Endothelial cell of umbilical vein (primary cell): ENCODE measurements at regions not wholly inside any gene's neighbourhood (a gene's known extent, or its start where the extent isn't known, plus 50 kb on each side); places are given as distances from the start of the nearest gene placed in this dataset.

Source experiments
- BruUV-seq: library from RNA; stranded (reverse); fragments of 400-500 nt; replicated peaks from 2 replicates; lab custom pipeline; 2021; lab: Mats Ljungman, UMichigan
- CTCF ChIA-PET: fragments of 300-600, 350-600 bp; sonication (Branson Sonifier 250); formaldehyde crosslinking; loops from one replicate; lab custom pipeline; 2021; ENCODE audit warnings: antibody characterized with exemption, inconsistent platforms; lab: Charles Lee
- POLR2A ChIA-PET: fragments of 300-600, 350-600 bp; sonication (Branson Sonifier 250); formaldehyde crosslinking; loops from one replicate; lab custom pipeline; 2021; ENCODE audit warnings: antibody characterized with exemption, inconsistent platforms; lab: Charles Lee
- DNase-seq: peaks from one replicate; pipeline ENCODE4 v3.0.0-alpha.2; 2011; ENCODE audit warnings: low read depth, low spot score
- FAIRE-seq: peaks from 2 replicates; lab custom pipeline; 2011; peaks lifted over from hg19 to GRCh38; lab: Jason Lieb, UNC
- H2AFZ ChIP-seq: 2 replicates; pipeline ENCODE4 v1.6.0; 2012; ENCODE audit warnings: low read depth, low read length, control low read depth, inconsistent platforms
- H3K27ac ChIP-seq: 2 replicates; pipeline ENCODE4 v1.5.1; 2011; ENCODE audit warnings: low read depth, mild to moderate bottlenecking, control low read depth, low read length, moderate library complexity; ENCODE audit not compliant: insufficient read depth
- H3K27me3 ChIP-seq, 2 experiments: 2 replicates each; pipeline versions ENCODE4 v1.6.0 to v1.6.1; 2011; ENCODE audit warnings: low read length in 2 of 2, mixed read lengths in 1 of 2; ENCODE audit not compliant: control insufficient read depth in 2 of 2, insufficient read depth in 2 of 2
- H3K36me3 ChIP-seq, 2 experiments: 2 replicates in 1 of 2; 3 replicates in 1 of 2; pipeline ENCODE4 v1.5.1; 2011; ENCODE audit warnings: low read length in 2 of 2, mild to moderate bottlenecking in 1 of 2, moderate library complexity in 1 of 2; ENCODE audit not compliant: control insufficient read depth in 2 of 2, insufficient read depth in 2 of 2; ENCODE audit errors: extremely low read depth in 1 of 2
- H3K4me1 ChIP-seq: 3 replicates; pipeline ENCODE4 v1.5.1; 2011; ENCODE audit warnings: mild to moderate bottlenecking, low read length; ENCODE audit not compliant: control insufficient read depth, insufficient read depth; ENCODE audit errors: extremely low read depth
- H3K4me2 ChIP-seq: 2 replicates; pipeline ENCODE4 v1.6.1; 2011; ENCODE audit warnings: low read length, control low read depth, mixed read lengths; ENCODE audit not compliant: insufficient read depth
- H3K4me3 ChIP-seq, 3 experiments: fragments of 200-600 bp in 1 of 3; sonication (generic), shearing (Covaris generic) in 1 of 3; replicated peaks in 1 of 3; 2 replicates each; pipeline ENCODE4 v1.5.1; 2011 to 2016; ENCODE audit warnings: control low read depth in 3 of 3, low read length in 3 of 3, mild to moderate bottlenecking in 2 of 3, inconsistent platforms in 1 of 3, low read depth in 1 of 3, moderate library complexity in 1 of 3; ENCODE audit not compliant: insufficient read depth in 1 of 3
- H3K79me2 ChIP-seq: 2 replicates; pipeline ENCODE4 v1.6.0; 2012; ENCODE audit warnings: low read length, inconsistent platforms; ENCODE audit not compliant: control insufficient read depth, insufficient read depth
- H3K9ac ChIP-seq: replicated peaks from 2 replicates; pipeline ENCODE3; 2011; ENCODE audit warnings: low read length, control low read depth; ENCODE audit not compliant: insufficient read depth; ENCODE audit errors: extremely low read depth
- H3K9me1 ChIP-seq: replicated peaks from 3 replicates; pipeline ENCODE4 v1.6.0; 2011; ENCODE audit warnings: mild to moderate bottlenecking, low read length; ENCODE audit not compliant: control insufficient read depth, insufficient read depth; ENCODE audit errors: extremely low read depth
- H3K9me3 ChIP-seq: replicated peaks from 2 replicates; pipeline ENCODE4 v1.5.1; 2012; ENCODE audit warnings: low read length, inconsistent platforms; ENCODE audit not compliant: control insufficient read depth, insufficient read depth
- H4K20me1 ChIP-seq: replicated peaks from 2 replicates; pipeline ENCODE3; 2011; ENCODE audit warnings: mild to moderate bottlenecking, low read length; ENCODE audit not compliant: control insufficient read depth, insufficient read depth; ENCODE audit errors: extremely low read depth
- EZH2 ChIP-seq: IDR thresholded peaks from 2 replicates; pipeline ENCODE4 v1.6.1; 2012; ENCODE audit warnings: borderline replicate concordance, low read depth, mild to moderate bottlenecking, moderate library complexity, low read length, inconsistent platforms; ENCODE audit not compliant: severe bottlenecking
- FOS ChIP-seq: IDR thresholded peaks from 2 replicates; pipeline ENCODE4 v1.6.1; 2011; ENCODE audit warnings: mild to moderate bottlenecking, low read length, moderate library complexity, borderline replicate concordance; ENCODE audit not compliant: insufficient read depth
- GATA2 ChIP-seq: IDR thresholded peaks from 2 replicates; pipeline ENCODE4 v1.7.0; 2011; ENCODE audit warnings: low read depth, mild to moderate bottlenecking, moderate library complexity, mixed read lengths, low read length; ENCODE audit not compliant: insufficient read length, insufficient read depth
- JUN ChIP-seq: IDR thresholded peaks from 2 replicates; pipeline ENCODE4 v1.6.1; 2011; ENCODE audit warnings: borderline replicate concordance, low read depth; ENCODE audit not compliant: insufficient read length, insufficient read depth
- MAX ChIP-seq: IDR thresholded peaks from 2 replicates; pipeline ENCODE4 v1.6.1; 2011; ENCODE audit not compliant: insufficient read depth, insufficient read length
- MYC ChIP-seq: IDR thresholded peaks from one replicate; pipeline ENCODE4 v1.6.1; 2011; ENCODE audit warnings: mild to moderate bottlenecking, low read depth, low read length
- POLR2A ChIP-seq: IDR thresholded peaks from 2 replicates; pipeline ENCODE4 v1.6.1; 2012; ENCODE audit warnings: low read depth, mild to moderate bottlenecking, control low read depth, low read length
- POLR2AphosphoS5 ChIP-seq: IDR thresholded peaks from 2 replicates; pipeline ENCODE4 v1.6.1; 2012; ENCODE audit warnings: low read depth, mild to moderate bottlenecking, control low read depth, low read length, moderate library complexity; ENCODE audit not compliant: insufficient read depth
- dilution Hi-C: fragments of 300-500 bp; cut with MboI; formaldehyde crosslinking; loops from one replicate; pipeline ENCODE4 v1.15.0; 2019; ENCODE audit warnings: low sequenced_read_pairs; ENCODE audit not compliant: extremely low pct_ligation_motif_present
- intact Hi-C: fragments of 100-400 bp; cut with micrococcal nuclease; formaldehyde crosslinking; loops from one replicate; pipeline ENCODE4 v1.10.0; 2022
- TF ChIP-seq, protein P1 (sequence below), 2 donors: IDR thresholded peaks; 1 replicate in 1 of 2; 2 replicates in 1 of 2; pipeline ENCODE4 v1.5.1; 2011; ENCODE audit warnings: low read length in 2 of 2, mild to moderate bottlenecking in 2 of 2, moderate library complexity in 2 of 2, control low read depth in 1 of 2, inconsistent platforms in 1 of 2, low read depth in 1 of 2; ENCODE audit not compliant: insufficient read depth in 1 of 2; ENCODE audit errors: extremely low read depth in 1 of 2

- no peak for FAIRE-seq
- intact Hi-C loops (no loop called here), dilution Hi-C loops (no loop called here)
- Histone ChIP-seq H3K9me1 (no peaks in the 10 kb centered on the region), H3K27ac (no peak overlapping the region), H3K9me3 (no peaks in the 10 kb centered on the region), H3K36me3 (peaks cover 2% of the 10 kb centered on the region in 2 experiments), H3K4me2 (no peak overlapping the region), H3K9ac (no peak overlapping the region), H4K20me1 (no peaks in the 10 kb centered on the region), H3K4me3 (no peak overlapping the region), H3K27me3 (no peaks in the 10 kb centered on the region), H2AFZ (no peak overlapping the region), H3K4me1 (no peaks in the 10 kb centered on the region), H3K79me2 (peaks cover 68% of the 10 kb centered on the region)
- no peak for DNase-seq
- no peak for TF ChIP-seq EZH2
- TF ChIP-seq JUN = no peak
- ChIA-PET POLR2A (no interaction called here), CTCF (no interaction called here)
- no TSS peak for BruUV-seq
Observed at GRCh38 chrX:73964579-73964978, 112.1 kb upstream of the XIST start.

GRCh38 chrX:73963682-73964081 lies 111.2 kb upstream of the XIST start:
- BruUV-seq = no TSS peak
- Histone ChIP-seq H2AFZ (no peak overlapping the region), H3K4me2 (no peak overlapping the region), H3K79me2 (peaks cover 77% of the 10 kb centered on the region), H3K9me1 (no peaks in the 10 kb centered on the region), H3K4me1 (no peaks in the 10 kb centered on the region), H3K36me3 (peaks cover 2% of the 10 kb centered on the region in 2 experiments), H3K4me3 (no peak overlapping the region), H3K27ac (no peak overlapping the region), H3K9me3 (no peaks in the 10 kb centered on the region), H3K27me3 (no peaks in the 10 kb centered on the region), H4K20me1 (no peaks in the 10 kb centered on the region), H3K9ac (no peak overlapping the region)
- no peak for FAIRE-seq
- TF ChIP-seq POLR2AphosphoS5 (no peak), MAX (no peak), POLR2A (no peak), FOS (no peak), JUN (no peak), MYC (no peak), GATA2 (no peak), EZH2 (no peak)
- TF ChIP-seq, protein P1, sequence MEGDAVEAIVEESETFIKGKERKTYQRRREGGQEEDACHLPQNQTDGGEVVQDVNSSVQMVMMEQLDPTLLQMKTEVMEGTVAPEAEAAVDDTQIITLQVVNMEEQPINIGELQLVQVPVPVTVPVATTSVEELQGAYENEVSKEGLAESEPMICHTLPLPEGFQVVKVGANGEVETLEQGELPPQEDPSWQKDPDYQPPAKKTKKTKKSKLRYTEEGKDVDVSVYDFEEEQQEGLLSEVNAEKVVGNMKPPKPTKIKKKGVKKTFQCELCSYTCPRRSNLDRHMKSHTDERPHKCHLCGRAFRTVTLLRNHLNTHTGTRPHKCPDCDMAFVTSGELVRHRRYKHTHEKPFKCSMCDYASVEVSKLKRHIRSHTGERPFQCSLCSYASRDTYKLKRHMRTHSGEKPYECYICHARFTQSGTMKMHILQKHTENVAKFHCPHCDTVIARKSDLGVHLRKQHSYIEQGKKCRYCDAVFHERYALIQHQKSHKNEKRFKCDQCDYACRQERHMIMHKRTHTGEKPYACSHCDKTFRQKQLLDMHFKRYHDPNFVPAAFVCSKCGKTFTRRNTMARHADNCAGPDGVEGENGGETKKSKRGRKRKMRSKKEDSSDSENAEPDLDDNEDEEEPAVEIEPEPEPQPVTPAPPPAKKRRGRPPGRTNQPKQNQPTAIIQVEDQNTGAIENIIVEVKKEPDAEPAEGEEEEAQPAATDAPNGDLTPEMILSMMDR (IDR thresholded peaks at IDR 0.05; ENCODE audit: extremely low read depth in 1 of 2, insufficient read depth in 1 of 2, low read depth in 1 of 2, low read length in 2 of 2) = no peak
- intact Hi-C loops = no loop called here
- no peak for DNase-seq
- CTCF ChIA-PET = no interaction called here
- dilution Hi-C loops = no loop called here
- POLR2A ChIA-PET = no interaction called here
